ENCODE measurements at regions not wholly inside any gene's neighbourhood (a gene's known extent, or its start where the extent isn't known, plus 50 kb on each side); places are given as distances from the start of the nearest gene placed in this dataset.

GRCh38 chr13:61765181-61765742, 349.6 kb upstream of the PCDH20 start:
- DNase-seq (ENCODE audit: low read depth, low spot score) = no peak

GRCh38 chr13:61761690-61762089, 346.0 kb upstream of the PCDH20 start:
- DNase-seq (ENCODE audit: low read depth, low spot score) = no peak

GRCh38 chr13:61760102-61760501, 344.5 kb upstream of the PCDH20 start:
- no peak for DNase-seq (ENCODE audit: low read depth, low spot score)

- no peak for DNase-seq (ENCODE audit: low read depth, low spot score)
Observed at GRCh38 chr13:61756031-61756430, 340.4 kb upstream of the PCDH20 start.

GRCh38 chr13:61751039-61751438, 335.4 kb upstream of the PCDH20 start:
- no peak for DNase-seq (ENCODE audit: low read depth, low spot score)

GRCh38 chr13:61738236-61738750, 322.6 kb upstream of the PCDH20 start:
- DNase-seq (ENCODE audit: low read depth, low spot score) = no peak

- no peak for DNase-seq (ENCODE audit: low read depth, low spot score)
Observed at GRCh38 chr13:61734683-61735082, 319.0 kb upstream of the PCDH20 start.

- no peak for DNase-seq (ENCODE audit: low read depth, low spot score)
Observed at GRCh38 chr13:61728471-61728870, 312.8 kb upstream of the PCDH20 start.

- no peak for DNase-seq (ENCODE audit: low read depth, low spot score)
Observed at GRCh38 chr13:61727767-61728166, 312.1 kb upstream of the PCDH20 start.

GRCh38 chr13:61725806-61726205, 310.2 kb upstream of the PCDH20 start:
- no peak for DNase-seq (ENCODE audit: low read depth, low spot score)

GRCh38 chr13:61722119-61722518, 306.5 kb upstream of the PCDH20 start:
- DNase-seq (ENCODE audit: low read depth, low spot score) = no peak

GRCh38 chr13:61712621-61713020, 297.0 kb upstream of the PCDH20 start:
- DNase-seq (ENCODE audit: low read depth, low spot score) = no peak

GRCh38 chr13:61709258-61709657, 293.6 kb upstream of the PCDH20 start:
- no peak for DNase-seq (ENCODE audit: low read depth, low spot score)

- DNase-seq (ENCODE audit: low read depth, low spot score) = no peak
Observed at GRCh38 chr13:61706899-61707298, 291.2 kb upstream of the PCDH20 start.

- DNase-seq (ENCODE audit: low read depth, low spot score) = no peak
Observed at GRCh38 chr13:61700620-61701019, 285.0 kb upstream of the PCDH20 start.

GRCh38 chr13:61700181-61700580, 284.5 kb upstream of the PCDH20 start:
- DNase-seq (ENCODE audit: low read depth, low spot score) = no peak

- no peak for DNase-seq (ENCODE audit: low read depth, low spot score)
Observed at GRCh38 chr13:61696676-61697075, 281.0 kb upstream of the PCDH20 start.

- no peak for DNase-seq (ENCODE audit: low read depth, low spot score)
Observed at GRCh38 chr13:61695147-61695546, 279.5 kb upstream of the PCDH20 start.

- DNase-seq (ENCODE audit: low read depth, low spot score) = no peak
Observed at GRCh38 chr13:61692691-61693090, 277.0 kb upstream of the PCDH20 start.

GRCh38 chr13:61685682-61686012, 270.0 kb upstream of the PCDH20 start:
- DNase-seq (ENCODE audit: low read depth, low spot score) = no peak

GRCh38 chr13:61684976-61685681, 269.5 kb upstream of the PCDH20 start:
- DNase-seq (ENCODE audit: low read depth, low spot score) = no peak

- DNase-seq (ENCODE audit: low read depth, low spot score) = no peak
Observed at GRCh38 chr13:61672756-61673155, 257.1 kb upstream of the PCDH20 start.

- DNase-seq (ENCODE audit: low read depth, low spot score) = no peak
Observed at GRCh38 chr13:61670384-61671161, 254.9 kb upstream of the PCDH20 start.
